Hepatocyte (in vitro differentiated cells): ENCODE measurements at regions not wholly inside any gene's neighbourhood (a gene's known extent, or its start where the extent isn't known, plus 50 kb on each side); places are given as distances from the start of the nearest gene placed in this dataset.

ENCODE experiments used
- CTCF ChIP-seq: fragments of 200-600 bp; sonication (generic); IDR thresholded peaks from 2 replicates; pipeline ENCODE4 v1.5.1; 2016; ENCODE audit warnings: antibody characterized with exemption, mild to moderate bottlenecking; ENCODE audit not compliant: poor library complexity
- EZH2 ChIP-seq: fragments of 200-600 bp; sonication (generic); IDR thresholded peaks from 2 replicates; pipeline ENCODE4 v1.6.1; 2016; ENCODE audit warnings: antibody characterized with exemption, mild to moderate bottlenecking, borderline replicate concordance

- no peak for TF ChIP-seq CTCF
- TF ChIP-seq EZH2: no peak
Observed at GRCh38 chr12:25876383-25877045, 82.0 kb upstream of the RASSF8 start.
